Stimulated activated CD4-positive, alpha-beta T cell treated with anti-CD3 and anti-CD28 coated beads, Interleukin-12 subunit alpha, Interleukin-12 subunit beta, amount 100 ng/mL, for 48 hours (primary cell): ENCODE measurements at regions not wholly inside any gene's neighbourhood (a gene's known extent, or its start where the extent isn't known, plus 50 kb on each side); places are given as distances from the start of the nearest gene placed in this dataset.
"Not testable (repeated sequence)": the region's sequence is repeated elsewhere in the genome, so short reads cannot be mapped to it uniquely, and the experiment has no call there.

Source experiments
- DNase-seq, 3 donors: peaks; one replicate each; pipeline ENCODE4 v3.0.0-alpha.2; 2020; ENCODE audit warnings: low read depth in 2 of 3, low spot score in 1 of 3

- not testable (repeated sequence) for DNase-seq
Measured at GRCh38 chr16:88200154-88200895, 182.4 kb upstream of the ZNF469 start.

- DNase-seq = no peak
Measured at GRCh38 chr16:88200896-88201185, 181.9 kb upstream of the ZNF469 start.

GRCh38 chr16:88201611-88202010 lies 181.1 kb upstream of the ZNF469 start:
- not testable (repeated sequence) for DNase-seq

GRCh38 chr16:88202207-88202745 lies 180.5 kb upstream of the ZNF469 start:
- no peak for DNase-seq

- not testable (repeated sequence) for DNase-seq
Measured at GRCh38 chr16:88202856-88203681, 179.7 kb upstream of the ZNF469 start.

- not testable (repeated sequence) for DNase-seq
Measured at GRCh38 chr16:88204131-88205110, 178.3 kb upstream of the ZNF469 start.

GRCh38 chr16:88205482-88205881 lies 177.3 kb upstream of the ZNF469 start:
- not testable (repeated sequence) for DNase-seq

- DNase-seq = not testable (repeated sequence)
Measured at GRCh38 chr16:88206006-88206405, 176.8 kb upstream of the ZNF469 start.

GRCh38 chr16:88206516-88206915 lies 176.2 kb upstream of the ZNF469 start:
- DNase-seq = not testable (repeated sequence)

GRCh38 chr16:88208112-88208511 lies 174.6 kb upstream of the ZNF469 start:
- no peak for DNase-seq

- DNase-seq = not testable (repeated sequence)
Measured at GRCh38 chr16:88208776-88209175, 174.0 kb upstream of the ZNF469 start.

- DNase-seq = not testable (repeated sequence)
Measured at GRCh38 chr16:88209579-88209978, 173.2 kb upstream of the ZNF469 start.

GRCh38 chr16:88213937-88214336 lies 168.8 kb upstream of the ZNF469 start:
- not testable (repeated sequence) for DNase-seq

GRCh38 chr16:88221001-88221761 lies 161.6 kb upstream of the ZNF469 start:
- not testable (repeated sequence) for DNase-seq

- not testable (repeated sequence) for DNase-seq
Measured at GRCh38 chr16:88223696-88224095, 159.1 kb upstream of the ZNF469 start.

GRCh38 chr16:88224131-88224898 lies 158.4 kb upstream of the ZNF469 start:
- not testable (repeated sequence) for DNase-seq

GRCh38 chr16:88225640-88226230 lies 157.0 kb upstream of the ZNF469 start:
- not testable (repeated sequence) for DNase-seq

GRCh38 chr16:88226302-88226701 lies 156.5 kb upstream of the ZNF469 start:
- not testable (repeated sequence) for DNase-seq
